Neural progenitor cell (in vitro differentiated cells): ENCODE measurements at regions not wholly inside any gene's neighbourhood (a gene's known extent, or its start where the extent isn't known, plus 50 kb on each side); places are given as distances from the start of the nearest gene placed in this dataset.

Experiments used
- CTCF ChIP-seq: fragments of 200-600 bp; sonication (generic); IDR thresholded peaks from 2 replicates; pipeline ENCODE4 v1.5.1; 2017; ENCODE audit warnings: antibody characterized with exemption, mild to moderate bottlenecking
- EZH2 ChIP-seq: fragments of 200-600 bp; sonication (generic); IDR thresholded peaks from 2 replicates; pipeline ENCODE4 v1.6.1; 2017; ENCODE audit warnings: antibody characterized with exemption, mild to moderate bottlenecking, moderate library complexity

GRCh38 chr2:167858086-167858485 is 389.3 kb downstream of the STK39 start:
- TF ChIP-seq CTCF, result no peak
- no peak for TF ChIP-seq EZH2
